Natural killer cell (primary cell): ENCODE measurements at regions not wholly inside any gene's neighbourhood (a gene's known extent, or its start where the extent isn't known, plus 50 kb on each side); places are given as distances from the start of the nearest gene placed in this dataset.

Experiments
- ATAC-seq, 3 donors: fragments of 150-1000 bp in 2 of 3; fragments of 200-7000 bp in 1 of 3; cut with Tn5 transposase; 1 replicate in 1 of 3; 2 replicates in 2 of 3; pipeline ENCODE4 v1.10.0; 2021; ENCODE audit warnings: mild to moderate bottlenecking in 2 of 3, moderate library complexity in 2 of 3
- DNase-seq, 2 donors: peaks; one replicate each; pipeline versions ENCODE4 v3.0.0 to v3.0.0-alpha.2; 2013 to 2021; ENCODE audit warnings: mixed read lengths in 1 of 2
- H3K27ac ChIP-seq: one replicate; pipeline ENCODE4 v1.5.1; 2013; ENCODE audit warnings: mild to moderate bottlenecking, low read length
- H3K27me3 ChIP-seq: one replicate; pipeline ENCODE4 v1.6.1; 2013; ENCODE audit warnings: low read length; ENCODE audit not compliant: control insufficient read depth, insufficient read depth
- H3K36me3 ChIP-seq: one replicate; pipeline ENCODE4 v1.6.1; 2013; ENCODE audit warnings: low read length; ENCODE audit not compliant: control insufficient read depth, insufficient read depth
- H3K4me1 ChIP-seq: one replicate; pipeline ENCODE4 v1.6.1; 2013; ENCODE audit warnings: low read length; ENCODE audit not compliant: control insufficient read depth, insufficient read depth
- H3K4me3 ChIP-seq: one replicate; pipeline ENCODE4 v1.5.1; 2013; ENCODE audit warnings: low read length
- H3K9me3 ChIP-seq: one replicate; pipeline ENCODE4 v1.6.1; 2013; ENCODE audit warnings: low read length; ENCODE audit not compliant: control insufficient read depth, insufficient read depth
- H3K27ac Mint-ChIP-seq, 2 donors: one replicate each; pipeline ENCODE4 v1.8.0; 2022; ENCODE audit warnings: mild to moderate bottlenecking in 2 of 2, mixed read lengths in 2 of 2, moderate library complexity in 1 of 2
- H3K27me3 Mint-ChIP-seq, 2 donors: one replicate each; pipeline ENCODE4 v1.8.0; 2022; ENCODE audit warnings: low read depth in 2 of 2, mixed read lengths in 2 of 2
- H3K36me3 Mint-ChIP-seq: one replicate; pipeline ENCODE4 v1.8.0; 2022; ENCODE audit warnings: mixed read lengths
- H3K4me1 Mint-ChIP-seq, 2 donors: one replicate each; pipeline ENCODE4 v1.8.0; 2022; ENCODE audit warnings: mixed read lengths in 2 of 2
- H3K4me3 Mint-ChIP-seq: one replicate; pipeline ENCODE4 v1.8.0; 2022; ENCODE audit warnings: mild to moderate bottlenecking, moderate library complexity, mixed read lengths
- H3K9me3 Mint-ChIP-seq, 2 donors: one replicate each; pipeline ENCODE4 v1.8.0; 2022; ENCODE audit warnings: mixed read lengths in 2 of 2
- WGBS: methylation state at CpG from one replicate; pipeline ENCODE4 v1.1.7; 2013; ENCODE audit warnings: missing lambda C conversion rate; ENCODE audit not compliant: insufficient coverage; 5-methylcytosine and 5-hydroxymethylcytosine counted together
- intact Hi-C: fragments of 100-400 bp; cut with micrococcal nuclease; formaldehyde crosslinking; loops from one replicate; pipeline ENCODE4 v1.14.2; 2022
- TF ChIP-seq, protein P1 (sequence below): fragments of 200-600 bp; IDR thresholded peaks from one replicate; pipeline ENCODE4 v1.8.0; 2022; ENCODE audit warnings: antibody characterized with exemption

DNA sequence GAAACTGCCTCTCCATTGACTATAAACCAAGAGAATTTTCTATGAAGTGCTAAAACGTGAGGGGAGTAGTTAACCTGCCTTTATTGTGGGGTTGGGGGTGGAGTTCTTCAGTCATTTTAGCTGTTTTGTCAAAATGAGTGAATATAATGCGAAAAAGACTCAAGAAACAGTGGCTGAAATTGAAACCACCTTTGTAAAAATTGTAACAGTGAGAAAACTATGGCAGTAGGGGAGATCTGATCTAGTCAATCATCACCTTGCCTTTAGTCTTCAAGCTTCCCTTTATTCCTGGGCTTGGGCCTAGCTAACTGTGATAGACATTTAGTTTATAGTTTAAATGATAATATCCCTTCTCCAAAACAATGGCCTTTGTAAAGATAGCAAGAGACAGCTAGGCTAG is 1927.3 kb downstream of the STIM2 start:
- Histone ChIP-seq H3K4me3 (no peak overlapping the region), H3K27ac (no peak overlapping the region), H3K27me3 (no peaks in the 10 kb centered on the region), H3K4me1 (no peaks in the 10 kb centered on the region), H3K9me3 (peaks cover 6% of the 10 kb centered on the region), H3K36me3 (no peaks in the 10 kb centered on the region)
- DNase-seq: no peak
- Mint-ChIP-seq H3K4me3 (no peak overlapping the region), H3K36me3 (no peaks in the 10 kb centered on the region), H3K27me3 (no peaks in the 10 kb centered on the region), H3K4me1 (no peaks in the 10 kb centered on the region), H3K27ac (no peak overlapping the region), H3K9me3 (peaks cover 5 to 7% of the 10 kb centered on the region in 2 donors)
- intact Hi-C loops: no loop called here
- TF ChIP-seq, protein P1, sequence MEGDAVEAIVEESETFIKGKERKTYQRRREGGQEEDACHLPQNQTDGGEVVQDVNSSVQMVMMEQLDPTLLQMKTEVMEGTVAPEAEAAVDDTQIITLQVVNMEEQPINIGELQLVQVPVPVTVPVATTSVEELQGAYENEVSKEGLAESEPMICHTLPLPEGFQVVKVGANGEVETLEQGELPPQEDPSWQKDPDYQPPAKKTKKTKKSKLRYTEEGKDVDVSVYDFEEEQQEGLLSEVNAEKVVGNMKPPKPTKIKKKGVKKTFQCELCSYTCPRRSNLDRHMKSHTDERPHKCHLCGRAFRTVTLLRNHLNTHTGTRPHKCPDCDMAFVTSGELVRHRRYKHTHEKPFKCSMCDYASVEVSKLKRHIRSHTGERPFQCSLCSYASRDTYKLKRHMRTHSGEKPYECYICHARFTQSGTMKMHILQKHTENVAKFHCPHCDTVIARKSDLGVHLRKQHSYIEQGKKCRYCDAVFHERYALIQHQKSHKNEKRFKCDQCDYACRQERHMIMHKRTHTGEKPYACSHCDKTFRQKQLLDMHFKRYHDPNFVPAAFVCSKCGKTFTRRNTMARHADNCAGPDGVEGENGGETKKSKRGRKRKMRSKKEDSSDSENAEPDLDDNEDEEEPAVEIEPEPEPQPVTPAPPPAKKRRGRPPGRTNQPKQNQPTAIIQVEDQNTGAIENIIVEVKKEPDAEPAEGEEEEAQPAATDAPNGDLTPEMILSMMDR: no peak
- no peak for ATAC-seq
- WGBS: 42% methylated on average over 2 of the region's 2 CpGs

DNA sequence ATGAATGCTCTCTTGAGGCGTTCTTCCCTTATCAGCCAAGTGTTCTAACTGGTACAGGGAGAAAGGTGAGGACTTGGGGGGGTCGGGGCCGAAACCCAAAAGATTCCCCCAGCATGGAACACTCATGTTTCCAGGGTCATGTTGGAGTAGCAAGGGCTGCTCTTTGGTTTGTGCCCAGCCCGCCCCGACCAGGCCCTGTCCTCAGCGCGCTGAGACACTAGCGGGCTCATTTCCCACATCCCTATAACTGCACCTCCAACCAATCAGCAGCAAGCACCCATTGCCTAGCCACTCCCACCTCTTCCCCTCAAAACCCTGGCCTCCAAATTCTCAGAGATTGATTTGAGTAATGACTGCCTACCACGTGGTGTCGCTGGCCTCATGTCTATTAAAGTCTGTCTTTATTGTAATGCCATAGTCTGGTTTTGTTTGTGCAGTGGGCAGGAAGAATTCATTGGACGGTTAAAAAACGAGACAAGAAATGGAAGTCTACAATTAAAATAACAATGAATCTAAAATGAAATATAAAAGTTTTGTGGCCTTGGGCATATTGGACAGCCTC is 1928.4 kb downstream of the STIM2 start:
- peaks cover 6% of the 10 kb centered on the region for H3K9me3 ChIP-seq
- H3K4me3 ChIP-seq: no peak overlapping the region
- 85% methylated on average over 10 of the region's 12 CpGs for whole genome bisulfite sequencing
- no peaks in the 10 kb centered on the region for H3K4me1 Mint-ChIP-seq
- no peaks in the 10 kb centered on the region for H3K27me3 Mint-ChIP-seq
- TF ChIP-seq, protein P1: no peak
- H3K4me3 Mint-ChIP-seq: no peak overlapping the region
- DNase-seq: no peak
- peaks cover 5 to 7% of the 10 kb centered on the region in 2 donors for H3K9me3 Mint-ChIP-seq
- intact Hi-C loops: no loop called here
- no peaks in the 10 kb centered on the region for H3K36me3 Mint-ChIP-seq
- no peaks in the 10 kb centered on the region for H3K4me1 ChIP-seq
- no peak overlapping the region for H3K27ac Mint-ChIP-seq
- H3K27ac ChIP-seq: no peak overlapping the region
- no peak for ATAC-seq
- H3K27me3 ChIP-seq: no peaks in the 10 kb centered on the region
- no peaks in the 10 kb centered on the region for H3K36me3 ChIP-seq

DNA sequence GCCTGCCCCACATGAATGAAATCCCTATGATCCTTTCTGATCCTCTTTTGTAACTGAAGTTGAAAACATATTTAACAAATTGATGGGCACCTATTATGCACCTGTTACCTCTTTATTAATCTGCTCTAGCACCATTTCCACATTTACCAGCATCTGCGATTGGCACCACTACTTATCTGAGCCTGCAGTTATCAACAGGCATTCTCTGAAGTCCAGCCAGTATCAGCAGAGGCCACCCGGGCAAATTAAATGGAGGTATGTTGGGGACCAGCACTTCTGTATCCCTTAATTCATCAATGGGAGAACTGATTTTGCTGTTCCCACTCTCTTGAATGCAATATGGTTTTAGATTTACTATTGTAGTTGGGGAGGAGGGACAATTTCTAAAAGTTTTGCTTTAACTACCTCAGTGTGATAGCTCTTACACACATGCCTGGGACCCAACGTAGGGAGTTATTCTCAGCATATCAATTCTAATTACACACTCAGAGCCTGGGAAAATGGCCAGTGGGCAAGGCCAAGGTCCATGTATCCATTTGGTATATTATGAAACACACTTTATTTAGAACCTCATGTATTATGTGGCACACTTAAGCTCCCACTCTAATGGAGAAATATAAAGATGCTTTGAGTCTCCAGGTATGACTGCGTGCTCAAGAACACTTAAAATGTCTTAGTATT is 1927.1 kb upstream of the PCDH7 start:
- Histone ChIP-seq H3K9me3 (peaks cover 6% of the 10 kb centered on the region), H3K4me1 (no peaks in the 10 kb centered on the region), H3K27me3 (no peaks in the 10 kb centered on the region), H3K36me3 (no peaks in the 10 kb centered on the region), H3K4me3 (no peak overlapping the region), H3K27ac (no peak overlapping the region)
- Mint-ChIP-seq H3K4me3 (no peak overlapping the region), H3K27ac (no peak overlapping the region), H3K27me3 (no peaks in the 10 kb centered on the region), H3K9me3 (peaks cover 7 to 12% of the 10 kb centered on the region in 2 donors), H3K36me3 (no peaks in the 10 kb centered on the region), H3K4me1 (no peaks in the 10 kb centered on the region)
- WGBS: 90% methylated on average over 3 of the region's 4 CpGs
- no peak for ATAC-seq
- no peak for DNase-seq
- intact Hi-C loops: no loop called here
- TF ChIP-seq, protein P1: no peak

GRCh38 chr4:28799696-28800095 is 1920.5 kb upstream of the PCDH7 start:
- DNase-seq: no peak
- H3K27ac Mint-ChIP-seq: no peak overlapping the region
- peaks cover 4% of the 10 kb centered on the region for H3K9me3 ChIP-seq
- no peak for ATAC-seq
- H3K36me3 Mint-ChIP-seq: no peaks in the 10 kb centered on the region
- no peaks in the 10 kb centered on the region for H3K27me3 Mint-ChIP-seq
- WGBS: 84% methylated on average over 2 of the region's 2 CpGs
- intact Hi-C loops: no loop called here
- TF ChIP-seq, protein P1: no peak
- H3K4me3 Mint-ChIP-seq: no peak overlapping the region
- peaks cover 4 to 6% of the 10 kb centered on the region in 2 donors for H3K9me3 Mint-ChIP-seq
- H3K4me1 ChIP-seq: no peaks in the 10 kb centered on the region
- no peak overlapping the region for H3K4me3 ChIP-seq
- no peaks in the 10 kb centered on the region for H3K36me3 ChIP-seq
- no peak overlapping the region for H3K27ac ChIP-seq
- no peaks in the 10 kb centered on the region for H3K27me3 ChIP-seq
- no peaks in the 10 kb centered on the region for H3K4me1 Mint-ChIP-seq
